ENCODE measurements at regions not wholly inside any gene's neighbourhood (a gene's known extent, or its start where the extent isn't known, plus 50 kb on each side); places are given as distances from the start of the nearest gene placed in this dataset.

- TF ChIP-seq, protein P1, sequence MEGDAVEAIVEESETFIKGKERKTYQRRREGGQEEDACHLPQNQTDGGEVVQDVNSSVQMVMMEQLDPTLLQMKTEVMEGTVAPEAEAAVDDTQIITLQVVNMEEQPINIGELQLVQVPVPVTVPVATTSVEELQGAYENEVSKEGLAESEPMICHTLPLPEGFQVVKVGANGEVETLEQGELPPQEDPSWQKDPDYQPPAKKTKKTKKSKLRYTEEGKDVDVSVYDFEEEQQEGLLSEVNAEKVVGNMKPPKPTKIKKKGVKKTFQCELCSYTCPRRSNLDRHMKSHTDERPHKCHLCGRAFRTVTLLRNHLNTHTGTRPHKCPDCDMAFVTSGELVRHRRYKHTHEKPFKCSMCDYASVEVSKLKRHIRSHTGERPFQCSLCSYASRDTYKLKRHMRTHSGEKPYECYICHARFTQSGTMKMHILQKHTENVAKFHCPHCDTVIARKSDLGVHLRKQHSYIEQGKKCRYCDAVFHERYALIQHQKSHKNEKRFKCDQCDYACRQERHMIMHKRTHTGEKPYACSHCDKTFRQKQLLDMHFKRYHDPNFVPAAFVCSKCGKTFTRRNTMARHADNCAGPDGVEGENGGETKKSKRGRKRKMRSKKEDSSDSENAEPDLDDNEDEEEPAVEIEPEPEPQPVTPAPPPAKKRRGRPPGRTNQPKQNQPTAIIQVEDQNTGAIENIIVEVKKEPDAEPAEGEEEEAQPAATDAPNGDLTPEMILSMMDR (IDR thresholded peaks at IDR 0.05; ENCODE audit: insufficient read depth, low read length) = no peak
- TF ChIP-seq, protein P2, sequence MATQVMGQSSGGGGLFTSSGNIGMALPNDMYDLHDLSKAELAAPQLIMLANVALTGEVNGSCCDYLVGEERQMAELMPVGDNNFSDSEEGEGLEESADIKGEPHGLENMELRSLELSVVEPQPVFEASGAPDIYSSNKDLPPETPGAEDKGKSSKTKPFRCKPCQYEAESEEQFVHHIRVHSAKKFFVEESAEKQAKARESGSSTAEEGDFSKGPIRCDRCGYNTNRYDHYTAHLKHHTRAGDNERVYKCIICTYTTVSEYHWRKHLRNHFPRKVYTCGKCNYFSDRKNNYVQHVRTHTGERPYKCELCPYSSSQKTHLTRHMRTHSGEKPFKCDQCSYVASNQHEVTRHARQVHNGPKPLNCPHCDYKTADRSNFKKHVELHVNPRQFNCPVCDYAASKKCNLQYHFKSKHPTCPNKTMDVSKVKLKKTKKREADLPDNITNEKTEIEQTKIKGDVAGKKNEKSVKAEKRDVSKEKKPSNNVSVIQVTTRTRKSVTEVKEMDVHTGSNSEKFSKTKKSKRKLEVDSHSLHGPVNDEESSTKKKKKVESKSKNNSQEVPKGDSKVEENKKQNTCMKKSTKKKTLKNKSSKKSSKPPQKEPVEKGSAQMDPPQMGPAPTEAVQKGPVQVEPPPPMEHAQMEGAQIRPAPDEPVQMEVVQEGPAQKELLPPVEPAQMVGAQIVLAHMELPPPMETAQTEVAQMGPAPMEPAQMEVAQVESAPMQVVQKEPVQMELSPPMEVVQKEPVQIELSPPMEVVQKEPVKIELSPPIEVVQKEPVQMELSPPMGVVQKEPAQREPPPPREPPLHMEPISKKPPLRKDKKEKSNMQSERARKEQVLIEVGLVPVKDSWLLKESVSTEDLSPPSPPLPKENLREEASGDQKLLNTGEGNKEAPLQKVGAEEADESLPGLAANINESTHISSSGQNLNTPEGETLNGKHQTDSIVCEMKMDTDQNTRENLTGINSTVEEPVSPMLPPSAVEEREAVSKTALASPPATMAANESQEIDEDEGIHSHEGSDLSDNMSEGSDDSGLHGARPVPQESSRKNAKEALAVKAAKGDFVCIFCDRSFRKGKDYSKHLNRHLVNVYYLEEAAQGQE (IDR thresholded peaks at IDR 0.05; ENCODE audit: insufficient replicate concordance, low read depth) = no peak
- no peak for TF ChIP-seq POLR2AphosphoS5 (IDR thresholded peaks at IDR 0.05; ENCODE audit: low read depth)
- no peak for TF ChIP-seq GABPA (IDR thresholded peaks at IDR 0.05; ENCODE audit: low read depth)
Measured at GRCh38 chr19:29044037-29044436, 168.9 kb downstream of the UQCRFS1 start.
